GM21528 (cell line): ENCODE measurements at regions not wholly inside any gene's neighbourhood (a gene's known extent, or its start where the extent isn't known, plus 50 kb on each side); places are given as distances from the start of the nearest gene placed in this dataset.
"Not testable (repeated sequence)": the region's sequence is repeated elsewhere in the genome, so short reads cannot be mapped to it uniquely, and the experiment has no call there.

Source experiments
- ATAC-seq: cut with Tn5 transposase; IDR thresholded peaks from one replicate; pipeline ENCODE4 v1.9.1; 2021; ENCODE audit warnings: mild to moderate bottlenecking, moderate library complexity; ENCODE audit not compliant: unreplicated experiment, low FRiP score

- no peak for ATAC-seq
These were observed 764.3 kb upstream of the AADAT start for GRCh38 chr4:170854097-170854496.

GRCh38 chr4:170853422-170854021 is 763.8 kb upstream of the AADAT start:
- ATAC-seq: peak; percentile 76

GRCh38 chr4:170849969-170850368 is 760.2 kb upstream of the AADAT start:
- ATAC-seq: no peak

GRCh38 chr4:170827562-170828274 is 738.0 kb upstream of the AADAT start:
- no peak for ATAC-seq

- no peak for ATAC-seq
These were observed 729.0 kb upstream of the AADAT start for GRCh38 chr4:170818786-170819185.

GRCh38 chr4:170805352-170805751 is 715.6 kb upstream of the AADAT start:
- ATAC-seq: no peak

GRCh38 chr4:170804930-170805329 is 715.2 kb upstream of the AADAT start:
- ATAC-seq: no peak

- ATAC-seq: no peak
These were observed 713.7 kb upstream of the AADAT start for GRCh38 chr4:170803492-170803891.

- no peak for ATAC-seq
These were observed 712.0 kb upstream of the AADAT start for GRCh38 chr4:170801771-170802170.

- ATAC-seq: no peak
These were observed 704.8 kb upstream of the AADAT start for GRCh38 chr4:170794525-170794924.

- ATAC-seq: not testable (repeated sequence)
These were observed 698.8 kb upstream of the AADAT start for GRCh38 chr4:170788540-170789051.

GRCh38 chr4:170777663-170778062 is 687.9 kb upstream of the AADAT start:
- ATAC-seq: no peak

GRCh38 chr4:170776983-170777382 is 687.2 kb upstream of the AADAT start:
- ATAC-seq: no peak

- no peak for ATAC-seq
These were observed 686.1 kb upstream of the AADAT start for GRCh38 chr4:170775851-170776250.

- no peak for ATAC-seq
These were observed 684.0 kb upstream of the AADAT start for GRCh38 chr4:170773709-170774273.

- no peak for ATAC-seq
These were observed 682.7 kb upstream of the AADAT start for GRCh38 chr4:170772429-170772828.

GRCh38 chr4:170770664-170771063 is 680.9 kb upstream of the AADAT start:
- ATAC-seq: no peak

GRCh38 chr4:170769862-170770261 is 680.1 kb upstream of the AADAT start:
- ATAC-seq: no peak

- ATAC-seq: no peak
These were observed 669.2 kb upstream of the AADAT start for GRCh38 chr4:170758988-170759387.

- no peak for ATAC-seq
These were observed 660.8 kb upstream of the AADAT start for GRCh38 chr4:170750519-170750918.

GRCh38 chr4:170748975-170749374 is 659.2 kb upstream of the AADAT start:
- no peak for ATAC-seq

- ATAC-seq: no peak
These were observed 653.9 kb upstream of the AADAT start for GRCh38 chr4:170743633-170744032.
